GM12878 (cell line): ENCODE measurements at regions not wholly inside any gene's neighbourhood (a gene's known extent, or its start where the extent isn't known, plus 50 kb on each side); places are given as distances from the start of the nearest gene placed in this dataset.

Experiments used
- CTCF ChIP-seq, 3 experiments: IDR thresholded peaks in 2 of 3; conservative IDR thresholded peaks in 1 of 3; 2 replicates each; pipeline ENCODE4 v1.5.1; 2011; ENCODE audit warnings: low read depth in 3 of 3, low read length in 3 of 3, mild to moderate bottlenecking in 3 of 3, control low read depth in 2 of 3, moderate library complexity in 2 of 3, inconsistent platforms in 1 of 3, mixed read lengths in 1 of 3; ENCODE audit not compliant: control insufficient read depth in 2 of 3, insufficient read depth in 1 of 3; ENCODE audit errors: extremely low read depth in 1 of 3
- EZH2 ChIP-seq: IDR thresholded peaks from 2 replicates; pipeline ENCODE4 v1.6.1; 2012; ENCODE audit warnings: low read depth, mild to moderate bottlenecking, control low read depth, inconsistent platforms, low read length, borderline replicate concordance; ENCODE audit not compliant: control insufficient read depth
- IRF4 ChIP-seq: IDR thresholded peaks from 2 replicates; pipeline ENCODE4 v1.6.1; 2011; ENCODE audit warnings: low read depth, low read length
- NBN ChIP-seq: fragments of 450-650 bp; IDR thresholded peaks from 2 replicates; pipeline ENCODE4 v1.6.1; 2016
- NFIC ChIP-seq: IDR thresholded peaks from 2 replicates; pipeline ENCODE4 v1.6.1; 2012; ENCODE audit warnings: low read depth, mild to moderate bottlenecking, inconsistent platforms, low read length, moderate library complexity
- POLR2A ChIP-seq: IDR thresholded peaks from 2 replicates; pipeline ENCODE4 v1.6.1; 2011; ENCODE audit warnings: low read depth, mild to moderate bottlenecking, low read length
- POLR2AphosphoS2 ChIP-seq: IDR thresholded peaks from 2 replicates; pipeline ENCODE4 v1.6.1; 2011; ENCODE audit warnings: low read depth, mild to moderate bottlenecking, low read length, improper control_type of control experiment, moderate library complexity
- POLR2AphosphoS5 ChIP-seq: IDR thresholded peaks from 2 replicates; pipeline ENCODE4 v1.6.1; 2011; ENCODE audit warnings: mild to moderate bottlenecking, low read length, inconsistent platforms
- RAD21 ChIP-seq: IDR thresholded peaks from 2 replicates; pipeline ENCODE4 v1.6.1; 2011; ENCODE audit warnings: mild to moderate bottlenecking, low read depth, low read length, moderate library complexity; ENCODE audit not compliant: insufficient read depth
- REST ChIP-seq: IDR thresholded peaks from 2 replicates; pipeline ENCODE4 v1.6.1; 2012; ENCODE audit warnings: mild to moderate bottlenecking, low read depth, low read length
- USF1 ChIP-seq: IDR thresholded peaks from 2 replicates; pipeline ENCODE4 v1.6.1; 2011; ENCODE audit warnings: borderline replicate concordance, low read depth, mild to moderate bottlenecking, moderate library complexity, mixed read lengths, low read length; ENCODE audit not compliant: insufficient read depth; ENCODE audit errors: extremely low read length
- ZBTB33 ChIP-seq: fragments of 450-650 bp; IDR thresholded peaks from 2 replicates; pipeline ENCODE4 v1.6.1; 2017; ENCODE audit warnings: mild to moderate bottlenecking

GRCh38 chr12:132390287-132391076, 61.1 kb upstream of the GALNT9 start:
- TF ChIP-seq CTCF (IDR thresholded peaks at IDR 0.05 in 2 of 3, conservative IDR thresholded peaks at IDR 0.05 in 1 of 3; ENCODE audit: control insufficient read depth in 2 of 3, extremely low read depth in 1 of 3, insufficient read depth in 1 of 3, low read depth in 3 of 3, low read length in 3 of 3): no peak
- TF ChIP-seq NFIC: no peak
- no peak for TF ChIP-seq POLR2AphosphoS2
- no peak for TF ChIP-seq POLR2AphosphoS5
- TF ChIP-seq NBN: no peak
- TF ChIP-seq EZH2: no peak
- TF ChIP-seq POLR2A: no peak
- TF ChIP-seq RAD21: no peak
- TF ChIP-seq REST: no peak
- TF ChIP-seq USF1: no peak
- TF ChIP-seq ZBTB33: no peak
- no peak for TF ChIP-seq IRF4
